Spleen (tissue), 11 donors: ENCODE measurements at regions not wholly inside any gene's neighbourhood (a gene's known extent, or its start where the extent isn't known, plus 50 kb on each side); places are given as distances from the start of the nearest gene placed in this dataset.

Experiments used
- DNase-seq: peaks from one replicate; pipeline ENCODE4 v3.0.0-alpha.2; 2020
- H3K27ac ChIP-seq, 8 donors: fragments of 200-600 bp; sonication (generic) in 7 of 8; 1 replicate in 4 of 8; 2 replicates in 4 of 8; pipeline versions ENCODE4 v1.5.0 to v1.8.0; 2016 to 2021; ENCODE audit warnings: inconsistent platforms in 4 of 8, mild to moderate bottlenecking in 4 of 8, moderate library complexity in 1 of 8
- H3K27me3 ChIP-seq, 7 donors: fragments of 200-600 bp; sonication (generic) in 6 of 7; replicated peaks in 1 of 7; 1 replicate in 4 of 7; 2 replicates in 3 of 7; pipeline versions ENCODE4 v1.5.0 to v1.8.0; 2016 to 2021; ENCODE audit warnings: inconsistent platforms in 3 of 7, mild to moderate bottlenecking in 1 of 7
- H3K36me3 ChIP-seq, 6 donors: fragments of 200-600 bp; sonication (generic) in 5 of 6; 1 replicate in 4 of 6; 2 replicates in 2 of 6; pipeline versions ENCODE4 v1.5.0 to v1.8.0; 2016 to 2021; ENCODE audit warnings: inconsistent platforms in 2 of 6
- H3K4me1 ChIP-seq, 6 donors: fragments of 200-600 bp; sonication (generic) in 5 of 6; 1 replicate in 3 of 6; 2 replicates in 3 of 6; pipeline versions ENCODE4 v1.5.0 to v1.8.0; 2016 to 2021; ENCODE audit warnings: inconsistent platforms in 3 of 6
- H3K4me3 ChIP-seq, 8 donors: fragments of 200-600 bp; sonication (generic) in 7 of 8; 1 replicate in 4 of 8; 2 replicates in 4 of 8; pipeline versions ENCODE4 v1.5.0 to v1.8.0; 2016 to 2021; ENCODE audit warnings: inconsistent platforms in 4 of 8, mild to moderate bottlenecking in 4 of 8, moderate library complexity in 2 of 8
- H3K9me3 ChIP-seq, 8 donors: fragments of 200-600 bp; sonication (generic) in 7 of 8; 1 replicate in 4 of 8; 2 replicates in 4 of 8; pipeline versions ENCODE4 v1.5.0 to v1.8.0; 2016 to 2021; ENCODE audit warnings: inconsistent platforms in 4 of 8
- CTCF ChIP-seq, 11 experiments: fragments of 200-600 bp in 7 of 11; fragments of 450-650 bp in 4 of 11; sonication (generic) in 4 of 11; IDR thresholded peaks in 8 of 11; conservative IDR thresholded peaks in 3 of 11; 1 replicate in 7 of 11; 2 replicates in 4 of 11; pipeline versions ENCODE4 v1.4.0 to v1.8.0; 2016 to 2021; ENCODE audit warnings: antibody characterized with exemption in 11 of 11, inconsistent platforms in 4 of 11, mild to moderate bottlenecking in 1 of 11
- POLR2A ChIP-seq, 3 donors: fragments of 450-650 bp; IDR thresholded peaks; one replicate each; pipeline ENCODE4 v1.5.1; 2017; ENCODE audit warnings: antibody characterized with exemption in 3 of 3, mild to moderate bottlenecking in 1 of 3
- POLR2AphosphoS5 ChIP-seq, 3 donors: sonication (generic); formaldehyde crosslinking; IDR thresholded peaks; one replicate each; pipeline ENCODE4 v1.5.1; 2017; ENCODE audit warnings: antibody characterized with exemption in 3 of 3
- WGBS, 5 donors: extraction: QIAGEN DNeasy Blood & Tissue Kit in 3 of 5; methylation state at CpG; one replicate each; pipeline versions ENCODE4 v1.1.5 to v1.1.7; 2013 to 2018; 5-methylcytosine and 5-hydroxymethylcytosine counted together
- intact Hi-C: fragments of 100-400 bp; cut with DNase I; formaldehyde crosslinking; loops from one replicate; pipeline ENCODE4 v1.15.0; 2023; ENCODE audit warnings: low total_unique reads
- donor health status: healthy with polysubstance abuse.
- donor health status: DM: no; HTN: no; CAD: no; lungs with moderate emphysema.
- donor health status: DM: no; HTN: no; CAD: no.
- donor health status: Bipolar disorder and iron deficiency.
- donor health status: healthy.
- donor health status: DM: no; HTN: no; CAD: no.
- donor health status: DM: yes; HTN: yes; CAD: no.

- no peaks in the 10 kb centered on the region for H3K36me3 ChIP-seq
- DNase-seq, result no peak
- intact Hi-C loops, result no loop called here
These were observed 394.5 kb upstream of the CFAP20DC start for GRCh38 chr3:59444294-59444671.

DNA sequence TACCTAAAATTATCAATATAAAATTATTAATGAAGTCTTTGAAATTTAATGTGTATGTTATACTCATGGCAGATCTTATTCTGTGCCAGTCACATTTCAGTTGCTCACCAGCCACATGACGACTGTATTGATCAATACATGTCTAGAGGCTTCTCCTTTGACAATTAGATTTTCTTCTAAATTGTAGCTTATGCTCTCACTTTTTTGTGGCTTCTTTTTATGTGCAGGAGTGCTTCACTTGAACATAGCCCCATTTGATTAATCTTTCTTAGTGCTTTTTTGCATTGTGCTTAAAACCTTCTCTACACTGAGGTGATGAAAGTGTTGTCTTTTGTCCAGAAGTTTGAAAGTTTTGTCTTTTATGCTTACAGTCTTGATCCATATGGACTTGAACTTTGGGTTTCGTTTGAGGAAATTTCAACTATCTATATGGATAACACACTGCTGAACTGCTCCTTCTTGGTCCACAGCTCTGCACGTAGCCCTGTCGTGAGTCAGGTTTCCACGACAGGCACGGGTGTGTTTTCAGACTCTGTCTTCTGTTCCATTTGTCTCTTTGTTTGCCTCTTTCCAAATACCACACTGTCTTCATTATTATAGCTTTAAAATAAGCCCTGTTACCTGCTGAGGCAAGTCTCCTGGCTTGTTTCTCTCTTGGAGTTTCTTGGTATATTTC lies 393.9 kb upstream of the CFAP20DC start:
- no peak for DNase-seq
- no peak for TF ChIP-seq CTCF (IDR thresholded peaks at IDR 0.05 in 8 of 11, conservative IDR thresholded peaks at IDR 0.05 in 3 of 11)
- TF ChIP-seq POLR2A (IDR thresholded peaks at IDR 0.05), result no peak
- no peak for TF ChIP-seq POLR2AphosphoS5 (IDR thresholded peaks at IDR 0.05)
- 67 to 83% (median 78%) methylated on average over 6 of the region's 6 CpGs for WGBS, 5 donors
- H3K9me3 ChIP-seq, result no peaks in the 10 kb centered on the region
- peaks cover 0 to 8% (median 0%) of the 10 kb centered on the region in 6 donors for H3K4me1 ChIP-seq
- intact Hi-C loops, result no loop called here
- H3K27ac ChIP-seq, result peak overlapping the region in 5 of 8 donors; percentile 22 to 66 (median 43)
- H3K36me3 ChIP-seq, result no peaks in the 10 kb centered on the region
- no peak overlapping the region for H3K4me3 ChIP-seq
- no peaks in the 10 kb centered on the region for H3K27me3 ChIP-seq

More at GRCh38 chr3:59444294-59444671, 394.5 kb upstream of the CFAP20DC start:
- Histone ChIP-seq H3K27me3 (no peaks in the 10 kb centered on the region), H3K4me3 (no peak overlapping the region), H3K4me1 (peaks cover 0 to 8% (median 0%) of the 10 kb centered on the region in 6 donors), H3K9me3 (no peaks in the 10 kb centered on the region), H3K27ac (peak overlapping the region in 5 of 8 donors; percentile 22 to 66 (median 43))
- no peak for TF ChIP-seq CTCF (IDR thresholded peaks at IDR 0.05 in 8 of 11, conservative IDR thresholded peaks at IDR 0.05 in 3 of 11)
- WGBS, 5 donors, result 43 to 71% (median 53%) methylated on average over 1 of the region's 1 CpG

- intact Hi-C loops, result no loop called here
- 78 to 92% (median 89%) methylated on average over 6 of the region's 6 CpGs for WGBS, 5 donors
- TF ChIP-seq CTCF (IDR thresholded peaks at IDR 0.05 in 8 of 11, conservative IDR thresholded peaks at IDR 0.05 in 3 of 11) (no peak), POLR2A (IDR thresholded peaks at IDR 0.05) (no peak), POLR2AphosphoS5 (IDR thresholded peaks at IDR 0.05) (no peak)
These were observed 392.2 kb upstream of the CFAP20DC start for GRCh38 chr3:59442046-59442445.

DNA sequence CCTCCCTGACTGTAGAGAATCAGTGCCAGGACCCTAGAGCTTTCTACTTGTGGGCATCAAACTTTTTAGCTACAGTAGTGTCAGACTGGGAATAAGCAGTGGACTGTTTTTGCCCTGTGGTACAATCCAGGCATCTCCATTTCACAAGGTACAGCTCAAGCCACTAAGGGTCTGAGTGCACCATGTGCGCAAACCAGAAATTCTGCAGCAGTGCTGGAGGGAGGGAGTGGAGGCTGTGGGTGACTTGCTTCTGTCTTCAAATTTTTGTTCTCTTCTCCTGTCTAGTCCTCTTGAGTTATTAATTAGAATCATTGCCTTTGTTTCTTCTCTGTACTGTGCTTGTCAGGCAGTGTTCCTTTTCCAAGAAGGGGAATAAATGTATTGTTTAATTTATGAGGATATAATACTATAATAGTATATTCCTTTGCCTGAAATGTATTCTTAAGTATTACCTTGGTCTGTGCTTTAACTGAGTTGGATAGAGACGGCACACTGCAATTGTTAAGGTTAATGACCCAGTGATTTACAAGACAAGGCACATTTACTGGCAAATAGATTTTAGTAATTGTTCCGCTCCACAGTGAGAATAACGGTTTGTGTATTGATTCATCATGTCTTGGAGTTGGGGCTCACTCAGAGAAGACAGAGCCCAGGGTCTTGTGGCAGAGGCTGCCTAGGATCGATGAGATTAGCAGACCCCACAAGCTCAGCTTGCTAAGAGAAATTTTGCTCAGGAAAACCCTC lies 390.6 kb upstream of the CFAP20DC start:
- H3K9me3 ChIP-seq, result no peaks in the 10 kb centered on the region
- intact Hi-C loops, result no loop called here
- no peak for TF ChIP-seq CTCF (IDR thresholded peaks at IDR 0.05 in 8 of 11, conservative IDR thresholded peaks at IDR 0.05 in 3 of 11)
- TF ChIP-seq POLR2AphosphoS5 (IDR thresholded peaks at IDR 0.05), result no peak
- no peak for TF ChIP-seq POLR2A (IDR thresholded peaks at IDR 0.05)
- no peaks in the 10 kb centered on the region for H3K27me3 ChIP-seq
- H3K36me3 ChIP-seq, result no peaks in the 10 kb centered on the region
- H3K4me3 ChIP-seq, result no peak overlapping the region
- WGBS, 5 donors, result 85 to 91% (median 86%) methylated on average over 5 of the region's 5 CpGs
- peaks cover 0 to 8% (median 0%) of the 10 kb centered on the region in 6 donors for H3K4me1 ChIP-seq
- DNase-seq, result no peak
- H3K27ac ChIP-seq, result no peak overlapping the region

More at GRCh38 chr3:59442046-59442445, 392.2 kb upstream of the CFAP20DC start:
- Histone ChIP-seq H3K4me3 (no peak overlapping the region), H3K9me3 (no peaks in the 10 kb centered on the region), H3K4me1 (peaks cover 0 to 8% (median 0%) of the 10 kb centered on the region in 6 donors), H3K36me3 (no peaks in the 10 kb centered on the region), H3K27me3 (no peaks in the 10 kb centered on the region), H3K27ac (no peak overlapping the region)
- no peak for DNase-seq
